Amniotic epithelial cell (primary cell): ENCODE measurements at regions not wholly inside any gene's neighbourhood (a gene's known extent, or its start where the extent isn't known, plus 50 kb on each side); places are given as distances from the start of the nearest gene placed in this dataset.
"Not testable (repeated sequence)": the region's sequence is repeated elsewhere in the genome, so short reads cannot be mapped to it uniquely, and the experiment has no call there.

Experiments used
- DNase-seq: peaks from one replicate; pipeline ENCODE4 v3.0.0-alpha.2; 2010; ENCODE audit warnings: low read depth

GRCh38 chr2:111503844-111504570 is 380.0 kb downstream of the ANAPC1 start:
- not testable (repeated sequence) for DNase-seq

- DNase-seq: peak; percentile 8
These were observed 379.4 kb downstream of the ANAPC1 start for GRCh38 chr2:111504571-111504942.

- not testable (repeated sequence) for DNase-seq
These were observed 378.7 kb downstream of the ANAPC1 start for GRCh38 chr2:111505267-111505666.

GRCh38 chr2:111506936-111507335 is 377.1 kb downstream of the ANAPC1 start:
- DNase-seq: not testable (repeated sequence)

- DNase-seq: not testable (repeated sequence)
These were observed 374.6 kb downstream of the ANAPC1 start for GRCh38 chr2:111509225-111509869.

- DNase-seq: not testable (repeated sequence)
These were observed 373.6 kb downstream of the ANAPC1 start for GRCh38 chr2:111510384-111510783.

- DNase-seq: not testable (repeated sequence)
These were observed 372.9 kb downstream of the ANAPC1 start for GRCh38 chr2:111511062-111511461.

GRCh38 chr2:111512378-111512777 is 371.6 kb downstream of the ANAPC1 start:
- not testable (repeated sequence) for DNase-seq

GRCh38 chr2:111514138-111514537 is 369.9 kb downstream of the ANAPC1 start:
- not testable (repeated sequence) for DNase-seq

- not testable (repeated sequence) for DNase-seq
These were observed 366.8 kb downstream of the ANAPC1 start for GRCh38 chr2:111517050-111517720.

GRCh38 chr2:111517721-111518053 is 366.3 kb downstream of the ANAPC1 start:
- not testable (repeated sequence) for DNase-seq

- no peak for DNase-seq
These were observed 364.9 kb downstream of the ANAPC1 start for GRCh38 chr2:111519071-111519470.

- DNase-seq: peak; percentile 91
These were observed 361.7 kb downstream of the ANAPC1 start for GRCh38 chr2:111522231-111522768.

- no peak for DNase-seq
These were observed 361.0 kb downstream of the ANAPC1 start for GRCh38 chr2:111523009-111523408.

- not testable (repeated sequence) for DNase-seq
These were observed 359.0 kb downstream of the ANAPC1 start for GRCh38 chr2:111525026-111525425.

GRCh38 chr2:111526041-111526639 is 357.9 kb downstream of the ANAPC1 start:
- not testable (repeated sequence) for DNase-seq

- DNase-seq: not testable (repeated sequence)
These were observed 356.1 kb downstream of the ANAPC1 start for GRCh38 chr2:111527707-111528400.

- not testable (repeated sequence) for DNase-seq
These were observed 355.0 kb downstream of the ANAPC1 start for GRCh38 chr2:111529022-111529421.

GRCh38 chr2:111530239-111530965 is 353.6 kb downstream of the ANAPC1 start:
- not testable (repeated sequence) for DNase-seq

- not testable (repeated sequence) for DNase-seq
These were observed 351.1 kb downstream of the ANAPC1 start for GRCh38 chr2:111532682-111533556.
